H1 (cell line): ENCODE measurements at regions not wholly inside any gene's neighbourhood (a gene's known extent, or its start where the extent isn't known, plus 50 kb on each side); places are given as distances from the start of the nearest gene placed in this dataset.

ENCODE experiments used
- CTCF ChIA-PET: fragments of 300-600 bp; sonication (Branson Sonifier 250); formaldehyde crosslinking; loops from one replicate; lab custom pipeline; 2021; ENCODE audit not compliant: partially characterized antibody; lab: Charles Lee
- POLR2A ChIA-PET: fragments of 300-600 bp; sonication (Branson Sonifier 250); formaldehyde crosslinking; loops from one replicate; lab custom pipeline; 2021; ENCODE audit warnings: inconsistent platforms; ENCODE audit not compliant: partially characterized antibody; lab: Charles Lee
- DNase-seq, 2 experiments: peaks; one replicate each; pipeline versions ENCODE4 v3.0.0 to v3.0.0-alpha.2; 2010 to 2022; ENCODE audit warnings: low spot score in 2 of 2, low read depth in 1 of 2, mixed read lengths in 1 of 2
- FAIRE-seq: peaks from 2 replicates; lab custom pipeline; 2011; peaks lifted over from hg19 to GRCh38; lab: Jason Lieb, UNC
- H2AFZ ChIP-seq: 2 replicates; pipeline ENCODE4 v1.8.1; 2012; ENCODE audit warnings: low read length, inconsistent platforms
- H2AK5ac ChIP-seq: 2 replicates; pipeline ENCODE4 v1.6.1; 2013; ENCODE audit warnings: low read depth, low read length
- H2BK120ac ChIP-seq: replicated peaks from 2 replicates; pipeline ENCODE3; 2013; ENCODE audit warnings: low read depth, low read length, inconsistent platforms
- H2BK12ac ChIP-seq: 2 replicates; pipeline ENCODE4 v1.6.1; 2013; ENCODE audit warnings: low read depth, low read length
- H2BK15ac ChIP-seq: 2 replicates; pipeline ENCODE4 v1.6.1; 2013; ENCODE audit warnings: low read length
- H2BK20ac ChIP-seq: 2 replicates; pipeline ENCODE4 v1.6.1; 2013; ENCODE audit warnings: low read length
- H2BK5ac ChIP-seq: 2 replicates; pipeline ENCODE4 v1.6.1; 2013; ENCODE audit warnings: low read depth, low read length
- H3K14ac ChIP-seq: 2 replicates; pipeline ENCODE4 v1.6.1; 2013; ENCODE audit warnings: inconsistent platforms; ENCODE audit not compliant: insufficient read length
- H3K18ac ChIP-seq: 2 replicates; pipeline ENCODE4 v1.6.1; 2013; ENCODE audit warnings: low read length; ENCODE audit errors: extremely low read depth
- H3K23ac ChIP-seq: 2 replicates; pipeline ENCODE4 v1.6.1; 2013; ENCODE audit warnings: inconsistent platforms; ENCODE audit not compliant: insufficient read length
- H3K23me2 ChIP-seq: 2 replicates; pipeline ENCODE4 v1.6.1; 2013; ENCODE audit warnings: low read depth, low read length
- H3K27ac ChIP-seq: 2 replicates; pipeline ENCODE4 v1.6.1; 2011; ENCODE audit warnings: low read depth, low read length, inconsistent platforms
- H3K27me3 ChIP-seq, 4 experiments: replicated peaks in 1 of 4; 1 replicate in 1 of 4; 2 replicates in 3 of 4; pipeline versions ENCODE4 v1.6.1 to v1.8.1; 2011 to 2013; ENCODE audit warnings: low read length in 3 of 4, mild to moderate bottlenecking in 3 of 4, inconsistent platforms in 2 of 4, mixed read lengths in 2 of 4, moderate library complexity in 1 of 4; ENCODE audit not compliant: control insufficient read depth in 3 of 4, insufficient read depth in 3 of 4; ENCODE audit errors: extremely low read depth in 1 of 4
- H3K36me3 ChIP-seq, 4 experiments: 2 replicates each; pipeline versions ENCODE4 v1.6.1 to v1.8.1; 2011 to 2013; ENCODE audit warnings: mild to moderate bottlenecking in 4 of 4, low read length in 3 of 4, moderate library complexity in 2 of 4, control low read depth in 1 of 4, inconsistent platforms in 1 of 4; ENCODE audit not compliant: insufficient read depth in 4 of 4, control insufficient read depth in 2 of 4
- H3K4ac ChIP-seq: replicated peaks from 2 replicates; pipeline ENCODE3; 2013; ENCODE audit warnings: low read length, low read depth, mixed read lengths, inconsistent platforms; ENCODE audit not compliant: insufficient read length
- H3K4me1 ChIP-seq, 4 experiments: replicated peaks in 1 of 4; 1 replicate in 1 of 4; 2 replicates in 3 of 4; pipeline versions ENCODE4 v1.6.1 to v1.8.1; 2011 to 2013; ENCODE audit warnings: low read length in 3 of 4, inconsistent platforms in 2 of 4, mixed read lengths in 1 of 4; ENCODE audit not compliant: insufficient read depth in 4 of 4, control insufficient read depth in 3 of 4
- H3K4me2 ChIP-seq, 2 experiments: 2 replicates each; pipeline versions ENCODE4 v1.6.1 to v1.8.1; 2011 to 2013; ENCODE audit warnings: low read depth in 2 of 2, low read length in 2 of 2, control low read depth in 1 of 2, inconsistent platforms in 1 of 2, mild to moderate bottlenecking in 1 of 2; ENCODE audit not compliant: insufficient read depth in 1 of 2
- H3K4me3 ChIP-seq, 4 experiments: fragments of 200-600, 300-600 bp in 1 of 4; sonication (generic), shearing (Covaris generic), sonication (Bioruptor Twin) in 1 of 4; 2 replicates each; pipeline versions ENCODE4 v1.5.1 to v1.8.1; 2011 to 2016; ENCODE audit warnings: low read length in 4 of 4, low read depth in 3 of 4, control low read depth in 2 of 4, inconsistent platforms in 2 of 4, mild to moderate bottlenecking in 2 of 4, mixed read lengths in 1 of 4, moderate library complexity in 1 of 4; ENCODE audit not compliant: insufficient read depth in 2 of 4; ENCODE audit errors: extremely low read depth in 1 of 4
- H3K56ac ChIP-seq: replicated peaks from 2 replicates; pipeline ENCODE3; 2013; ENCODE audit warnings: low read depth, mild to moderate bottlenecking, mixed read lengths, low read length, inconsistent platforms; ENCODE audit not compliant: insufficient read length
- H3K79me1 ChIP-seq: 2 replicates; pipeline ENCODE4 v1.6.1; 2013; ENCODE audit warnings: low read depth, low read length, control low read depth
- H3K79me2 ChIP-seq, 2 experiments: 2 replicates each; pipeline versions ENCODE4 v1.6.1 to v1.8.1; 2012 to 2013; ENCODE audit warnings: low read length in 2 of 2, mild to moderate bottlenecking in 2 of 2, inconsistent platforms in 1 of 2; ENCODE audit not compliant: insufficient read depth in 2 of 2, control insufficient read depth in 1 of 2
- H3K9ac ChIP-seq, 4 experiments: replicated peaks in 1 of 4; 1 replicate in 1 of 4; 2 replicates in 3 of 4; pipeline versions ENCODE4 v1.6.1 to v1.8.1; 2011 to 2013; ENCODE audit warnings: low read depth in 3 of 4, low read length in 3 of 4, control low read depth in 2 of 4, mild to moderate bottlenecking in 2 of 4, moderate library complexity in 2 of 4, inconsistent platforms in 1 of 4; ENCODE audit errors: extremely low read depth in 1 of 4
- H3K9me3 ChIP-seq, 2 experiments: 2 replicates each; pipeline versions ENCODE4 v1.6.1 to v1.8.1; 2012 to 2013; ENCODE audit warnings: mild to moderate bottlenecking in 2 of 2, moderate library complexity in 2 of 2, control low read depth in 1 of 2, inconsistent platforms in 1 of 2, low read depth in 1 of 2, low read length in 1 of 2, mixed read lengths in 1 of 2; ENCODE audit not compliant: insufficient read depth in 2 of 2
- H4K20me1 ChIP-seq, 2 experiments: replicated peaks in 1 of 2; 2 replicates each; pipeline versions ENCODE3 to v1.8.1; 2011 to 2013; ENCODE audit warnings: inconsistent platforms in 2 of 2, low read length in 2 of 2, mild to moderate bottlenecking in 1 of 2; ENCODE audit not compliant: insufficient read depth in 2 of 2, control insufficient read depth in 1 of 2
- H4K5ac ChIP-seq: 2 replicates; pipeline ENCODE4 v1.6.1; 2013; ENCODE audit warnings: low read length, low read depth, mixed read lengths, inconsistent platforms; ENCODE audit not compliant: insufficient read length
- H4K8ac ChIP-seq: 2 replicates; pipeline ENCODE4 v1.8.0; 2013; ENCODE audit warnings: mild to moderate bottlenecking, moderate library complexity, low read length, inconsistent platforms; ENCODE audit not compliant: insufficient read depth; ENCODE audit errors: extremely low read depth
- H4K91ac ChIP-seq: replicated peaks from 2 replicates; pipeline ENCODE3; 2013; ENCODE audit warnings: low read length, mixed read lengths, inconsistent platforms; ENCODE audit not compliant: insufficient read length
- NRF1 ChIP-seq: IDR thresholded peaks from 2 replicates; pipeline ENCODE4 v1.6.1; 2011; ENCODE audit warnings: mild to moderate bottlenecking, low read depth, low read length, improper control_type of control experiment
- WGBS, 2 experiments: shearing (Covaris generic) in 1 of 2; methylation state at CpG; one replicate each; pipeline versions ENCODE4 v1.1.6 to v1.1.7; 2013 to 2015; ENCODE audit warnings: low lambda C conversion rate in 2 of 2, mixed read lengths in 2 of 2, inconsistent platforms in 1 of 2, low coverage in 1 of 2, missing lambda C conversion rate in 1 of 2; ENCODE audit not compliant: insufficient replicate concordance in 2 of 2, insufficient coverage in 1 of 2, insufficient read length in 1 of 2; ENCODE audit errors: extremely low coverage in 1 of 2, missing lambda C conversion rate in 1 of 2; 5-methylcytosine and 5-hydroxymethylcytosine counted together

GRCh38 chr14:97642631-97643030, 845.4 kb downstream of the VRK1 start:
- no peaks in the 10 kb centered on the region for H3K79me2 ChIP-seq
- no peak overlapping the region for H3K9ac ChIP-seq
- H3K18ac ChIP-seq, result no peak overlapping the region
- H3K23me2 ChIP-seq, result no peaks in the 10 kb centered on the region; the same call in 1 of the 2 replicates
- peak overlapping the region; percentile 79 for H2AFZ ChIP-seq
- peak overlapping the region; percentile 64; the same call in 1 of the 2 replicates for H2BK12ac ChIP-seq
- no peak overlapping the region for H2BK120ac ChIP-seq
- 0 out of 2 replicates have a peak overlapping the region, but pooled peaks have one; percentile 11 for H2BK20ac ChIP-seq
- no peak overlapping the region for H4K8ac ChIP-seq
- H2BK15ac ChIP-seq, result 0 out of 2 replicates have a peak overlapping the region, but pooled peaks have one; percentile 40
- no peak overlapping the region for H3K4me2 ChIP-seq
- no peaks in the 10 kb centered on the region for H3K27me3 ChIP-seq
- POLR2A ChIA-PET, result no interaction called here
- no peak overlapping the region for H3K23ac ChIP-seq
- no peak overlapping the region for H2AK5ac ChIP-seq
- CTCF ChIA-PET, result no interaction called here
- no peak overlapping the region for H3K56ac ChIP-seq
- no peak for TF ChIP-seq NRF1
- peak overlapping the region; percentile 61; the same call in 1 of the 2 replicates for H2BK5ac ChIP-seq
- H3K4ac ChIP-seq, result no peak overlapping the region
- H4K5ac ChIP-seq, result no peak overlapping the region
- no peak overlapping the region for H3K4me3 ChIP-seq
- no peak for DNase-seq
- no peak for FAIRE-seq
- no peak overlapping the region for H3K27ac ChIP-seq
- H3K36me3 ChIP-seq, result no peaks in the 10 kb centered on the region; a peak in 1 of 8 replicates
- no peaks in the 10 kb centered on the region for H3K79me1 ChIP-seq
- H3K9me3 ChIP-seq, result no peaks in the 10 kb centered on the region
- H3K4me1 ChIP-seq, result peaks cover 4 to 17% (median 8%) of the 10 kb centered on the region in 4 experiments; a peak in 6 of 7 replicates
- no peak overlapping the region for H3K14ac ChIP-seq
- WGBS, 2 experiments, result 90% methylated on average over 3 of the region's 3 CpGs; no CpG with 5 or more reads in 1 of the 2 experiments
- H4K91ac ChIP-seq, result no peak overlapping the region
- H4K20me1 ChIP-seq, result no peaks in the 10 kb centered on the region
